GM13976 (cell line): ENCODE measurements at regions not wholly inside any gene's neighbourhood (a gene's known extent, or its start where the extent isn't known, plus 50 kb on each side); places are given as distances from the start of the nearest gene placed in this dataset.

Experiments used
- DNase-seq: peaks from one replicate; pipeline ENCODE4 v3.0.0; 2012; ENCODE audit warnings: low spot score
- in situ Hi-C: fragments of 300-500 bp; cut with MboI; formaldehyde crosslinking; loops from one replicate; pipeline ENCODE4 v1.12.0; 2022; ENCODE audit warnings: low sequenced_read_pairs, mixed read lengths, inconsistent platforms; ENCODE audit not compliant: unreplicated experiment
- TF ChIP-seq, protein P1 (sequence below): IDR thresholded peaks from 2 replicates; pipeline ENCODE4 v1.5.1; 2012; ENCODE audit warnings: borderline replicate concordance, mild to moderate bottlenecking; ENCODE audit not compliant: insufficient read depth; ENCODE audit errors: extremely low read depth, missing control alignments, control extremely low read depth

DNA sequence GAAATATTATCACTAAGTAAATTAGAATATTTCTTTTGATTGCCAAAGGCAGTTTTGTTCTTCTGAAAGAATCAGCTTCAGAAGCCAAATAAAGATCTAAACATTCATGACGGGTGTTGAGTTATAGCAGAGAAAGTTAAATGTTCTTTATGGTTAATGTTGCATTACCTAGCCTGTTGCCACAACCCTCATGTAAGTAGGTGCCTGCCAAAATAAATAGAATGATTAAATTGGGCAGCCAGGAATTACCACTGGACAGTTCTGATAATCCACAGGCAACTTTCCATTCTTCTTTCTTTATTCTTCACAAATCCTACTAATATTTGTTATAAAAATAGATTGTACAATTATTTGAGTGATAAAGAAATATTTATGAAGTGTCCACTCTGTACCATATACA, 217.9 kb upstream of the NRIP1 start:
- TF ChIP-seq, protein P1, sequence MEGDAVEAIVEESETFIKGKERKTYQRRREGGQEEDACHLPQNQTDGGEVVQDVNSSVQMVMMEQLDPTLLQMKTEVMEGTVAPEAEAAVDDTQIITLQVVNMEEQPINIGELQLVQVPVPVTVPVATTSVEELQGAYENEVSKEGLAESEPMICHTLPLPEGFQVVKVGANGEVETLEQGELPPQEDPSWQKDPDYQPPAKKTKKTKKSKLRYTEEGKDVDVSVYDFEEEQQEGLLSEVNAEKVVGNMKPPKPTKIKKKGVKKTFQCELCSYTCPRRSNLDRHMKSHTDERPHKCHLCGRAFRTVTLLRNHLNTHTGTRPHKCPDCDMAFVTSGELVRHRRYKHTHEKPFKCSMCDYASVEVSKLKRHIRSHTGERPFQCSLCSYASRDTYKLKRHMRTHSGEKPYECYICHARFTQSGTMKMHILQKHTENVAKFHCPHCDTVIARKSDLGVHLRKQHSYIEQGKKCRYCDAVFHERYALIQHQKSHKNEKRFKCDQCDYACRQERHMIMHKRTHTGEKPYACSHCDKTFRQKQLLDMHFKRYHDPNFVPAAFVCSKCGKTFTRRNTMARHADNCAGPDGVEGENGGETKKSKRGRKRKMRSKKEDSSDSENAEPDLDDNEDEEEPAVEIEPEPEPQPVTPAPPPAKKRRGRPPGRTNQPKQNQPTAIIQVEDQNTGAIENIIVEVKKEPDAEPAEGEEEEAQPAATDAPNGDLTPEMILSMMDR: no peak
- DNase-seq: no peak
- in situ Hi-C loops: no loop called here

DNA sequence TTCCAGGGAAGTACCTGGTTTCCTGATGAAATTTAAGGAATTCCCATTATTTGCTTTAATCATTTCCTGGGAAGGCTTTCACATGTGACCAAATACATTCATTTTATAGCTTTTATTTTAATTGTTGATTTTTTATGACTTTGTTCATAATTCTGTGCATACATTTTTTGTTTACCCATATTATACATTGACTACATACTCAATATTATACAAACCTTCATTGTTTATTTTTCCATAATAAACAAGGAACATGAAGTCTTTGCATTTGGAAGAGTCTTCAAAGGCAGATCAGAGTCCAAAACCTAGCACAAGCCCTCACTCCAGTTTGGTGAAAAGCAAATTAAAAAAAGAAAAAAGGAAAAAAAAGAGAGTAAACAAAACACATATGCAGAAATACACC, 218.3 kb upstream of the NRIP1 start:
- DNase-seq: no peak
- in situ Hi-C loops: no loop called here
- TF ChIP-seq, protein P1: no peak

DNA sequence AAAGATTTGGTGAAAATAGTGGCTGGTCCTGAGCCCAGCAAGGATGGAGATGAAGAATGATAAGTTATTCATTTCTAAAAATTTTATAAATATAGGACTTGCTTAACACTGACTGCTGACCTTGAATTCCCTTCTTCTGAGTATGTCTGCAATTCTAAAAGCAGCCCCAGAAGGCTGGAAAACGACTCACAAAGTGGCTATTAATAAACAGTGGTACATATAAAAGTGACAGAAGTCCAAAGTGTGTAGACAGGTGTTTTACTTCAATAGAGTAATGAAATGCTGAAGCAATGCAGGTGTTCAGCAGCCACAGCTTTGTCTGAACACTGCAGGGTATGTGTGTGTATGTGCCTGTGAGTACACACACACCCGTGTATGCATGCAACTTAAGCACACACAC, 219.0 kb upstream of the NRIP1 start:
- TF ChIP-seq, protein P1: no peak
- no peak for DNase-seq
- in situ Hi-C loops: no loop called here

DNA sequence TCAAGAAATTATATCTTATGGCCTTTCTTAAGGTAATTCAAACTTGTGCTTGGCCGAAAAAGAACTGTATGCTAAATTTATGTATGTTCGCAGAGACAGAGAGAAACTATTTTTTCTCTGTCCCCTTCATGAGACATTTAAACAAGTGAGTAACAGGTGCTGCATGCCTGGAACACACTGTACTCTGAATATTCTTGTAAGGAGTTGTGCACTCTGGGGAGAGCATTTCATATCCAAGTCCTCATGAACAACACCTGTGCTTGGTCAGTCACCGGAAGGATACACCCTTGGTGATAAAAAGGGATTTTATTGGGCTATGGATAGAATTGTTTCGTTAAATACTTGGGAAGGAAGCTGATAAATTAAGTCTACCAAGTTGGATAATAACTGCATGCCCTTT, 220.8 kb upstream of the NRIP1 start:
- DNase-seq: no peak
- TF ChIP-seq, protein P1: no peak
- in situ Hi-C loops: no loop called here

DNA sequence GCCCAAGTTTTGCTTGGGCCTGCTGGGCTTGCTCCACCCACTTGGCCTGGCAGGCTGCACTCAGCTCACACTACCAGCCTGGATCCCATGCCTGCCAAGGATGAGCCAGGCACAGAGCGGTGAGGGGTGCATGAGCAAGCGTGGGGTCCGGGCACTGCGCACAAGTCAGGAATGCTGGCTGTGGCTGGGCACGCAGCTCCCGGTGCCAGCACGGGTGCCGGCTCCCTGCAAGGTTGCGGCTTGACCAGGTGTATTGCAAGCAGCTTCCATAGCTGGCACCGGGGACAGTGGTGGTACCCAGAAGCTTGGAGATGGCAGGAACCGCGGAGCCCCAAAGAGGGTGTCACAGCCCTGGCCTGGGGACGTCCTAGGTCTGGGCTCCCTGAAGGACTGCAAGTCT, 224.4 kb upstream of the NRIP1 start:
- in situ Hi-C loops: no loop called here
- TF ChIP-seq, protein P1: no peak
- no peak for DNase-seq

DNA sequence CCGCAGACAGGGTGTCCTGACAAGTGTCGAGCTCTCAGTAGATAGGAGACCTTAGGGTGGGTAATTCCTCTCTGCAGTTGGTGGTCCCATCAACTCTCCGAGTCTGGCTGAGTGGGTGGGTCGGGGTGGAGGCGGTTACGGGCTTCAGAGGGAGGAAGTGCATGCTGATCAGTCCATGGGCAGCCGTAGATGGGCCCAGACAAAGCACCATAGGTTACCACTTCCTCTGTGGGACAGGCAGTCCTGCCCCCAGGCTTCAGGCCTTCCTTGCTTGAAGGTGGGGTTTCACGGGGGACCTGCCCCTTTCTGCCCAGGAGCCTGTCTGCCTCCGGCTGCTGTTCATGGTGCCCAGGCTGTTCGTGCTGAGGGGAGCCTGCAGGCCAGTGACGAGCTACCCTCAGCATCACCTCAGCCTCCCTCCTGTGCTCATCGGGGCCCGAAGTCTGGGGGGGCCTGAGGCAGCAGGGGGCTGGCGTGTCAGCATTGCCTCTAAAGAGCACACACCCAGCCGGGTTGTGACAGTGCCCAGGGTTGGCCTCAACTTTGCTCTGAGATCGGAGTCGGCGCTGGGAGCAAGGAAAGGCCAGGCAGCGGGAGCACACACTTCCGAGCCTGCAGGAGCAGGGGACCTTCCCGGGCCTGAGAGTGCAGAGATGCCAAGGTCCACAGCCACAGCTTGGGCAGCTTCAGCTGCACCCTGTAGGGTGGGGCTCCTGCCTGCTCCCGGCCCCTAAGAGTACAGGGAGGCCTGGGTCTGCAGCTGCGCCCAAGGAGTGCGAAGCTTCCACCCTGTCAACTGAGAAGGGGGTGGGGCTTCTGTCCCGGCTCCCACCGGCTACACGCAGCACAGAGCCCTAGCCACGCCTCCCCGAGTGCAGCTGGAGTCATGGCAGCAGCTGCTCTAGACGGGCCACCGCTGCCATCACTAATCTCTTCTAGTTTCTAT, 225.4 kb upstream of the NRIP1 start:
- in situ Hi-C loops: no loop called here
- TF ChIP-seq, protein P1: no peak

More for the DNA sequence above, 225.4 kb upstream of the NRIP1 start:
- DNase-seq: no peak
